GM19351 (cell line): ENCODE measurements at regions not wholly inside any gene's neighbourhood (a gene's known extent, or its start where the extent isn't known, plus 50 kb on each side); places are given as distances from the start of the nearest gene placed in this dataset.

ENCODE experiments used
- ATAC-seq: cut with Tn5 transposase; IDR thresholded peaks from one replicate; pipeline ENCODE4 v1.9.1; 2021; ENCODE audit warnings: mild to moderate bottlenecking, moderate library complexity; ENCODE audit not compliant: unreplicated experiment

DNA sequence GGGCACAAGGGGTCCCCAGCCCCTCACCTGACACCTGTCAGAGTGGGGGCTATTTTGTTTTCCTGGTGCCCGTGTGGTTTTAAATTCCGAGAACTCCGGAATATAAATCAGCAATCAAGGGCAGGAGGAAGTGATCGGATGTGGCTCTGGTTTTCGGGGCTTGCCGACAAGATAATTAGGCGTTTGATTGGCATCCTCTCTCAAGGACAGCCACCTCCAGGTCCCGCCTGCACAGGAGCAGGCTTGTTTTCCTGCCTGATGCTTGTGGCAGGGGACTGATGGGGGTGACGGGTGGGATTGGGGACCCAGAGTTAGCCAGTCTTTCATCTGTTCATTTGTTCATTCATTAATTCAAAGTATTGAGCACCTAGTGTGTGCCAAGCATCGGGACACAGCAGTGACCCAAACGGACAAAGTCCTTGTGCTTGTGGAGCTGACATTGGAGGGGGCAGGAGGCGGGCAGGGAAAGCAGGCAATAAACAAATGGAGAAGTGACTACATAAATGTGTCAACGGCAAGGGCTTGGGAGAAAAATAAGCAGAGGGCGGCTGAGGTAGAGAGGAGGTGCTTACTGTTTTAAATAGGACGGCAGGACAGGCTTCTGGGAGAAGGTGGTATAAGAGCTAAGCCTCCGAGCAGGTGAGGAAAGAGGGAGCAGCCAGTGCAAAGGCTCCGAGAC is 166.5 kb downstream of the PHETA1 start:
- no peak for ATAC-seq

DNA sequence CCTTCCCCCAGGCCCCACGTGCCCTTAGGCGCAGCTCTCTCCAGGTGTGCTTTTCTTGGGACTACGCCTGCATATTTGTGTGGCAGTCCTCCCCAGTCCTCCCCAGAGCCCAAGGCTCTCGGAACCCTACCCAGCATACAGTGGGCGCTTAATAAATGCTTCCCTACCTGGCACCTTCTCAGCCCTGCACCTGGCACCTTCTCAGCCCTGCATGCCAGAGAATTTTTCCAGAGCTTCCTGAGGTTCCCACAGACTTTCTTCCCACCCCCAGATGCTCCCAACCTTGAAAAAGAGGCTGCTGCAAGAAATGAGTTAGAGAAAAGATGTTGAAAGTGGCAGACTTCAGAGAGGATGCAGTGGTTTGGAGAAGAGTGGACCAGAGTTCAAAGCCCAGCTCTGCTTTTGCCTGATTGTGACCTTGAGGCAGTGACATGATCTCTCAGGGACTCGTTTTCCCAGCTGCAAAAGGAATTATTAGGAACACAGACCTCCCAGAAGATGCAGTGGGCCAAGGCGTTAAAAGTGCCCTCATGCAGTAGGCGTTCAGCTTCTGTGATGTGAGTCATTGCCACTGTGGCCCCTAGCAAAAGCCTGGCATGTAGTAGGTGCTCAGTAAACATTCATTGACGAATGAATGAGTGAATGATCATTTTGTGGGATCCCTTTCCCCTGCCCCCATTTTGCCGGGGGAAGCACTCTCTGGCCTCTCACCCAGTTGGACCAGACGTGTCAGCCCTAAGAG is 167.2 kb downstream of the PHETA1 start:
- ATAC-seq, result no peak

DNA sequence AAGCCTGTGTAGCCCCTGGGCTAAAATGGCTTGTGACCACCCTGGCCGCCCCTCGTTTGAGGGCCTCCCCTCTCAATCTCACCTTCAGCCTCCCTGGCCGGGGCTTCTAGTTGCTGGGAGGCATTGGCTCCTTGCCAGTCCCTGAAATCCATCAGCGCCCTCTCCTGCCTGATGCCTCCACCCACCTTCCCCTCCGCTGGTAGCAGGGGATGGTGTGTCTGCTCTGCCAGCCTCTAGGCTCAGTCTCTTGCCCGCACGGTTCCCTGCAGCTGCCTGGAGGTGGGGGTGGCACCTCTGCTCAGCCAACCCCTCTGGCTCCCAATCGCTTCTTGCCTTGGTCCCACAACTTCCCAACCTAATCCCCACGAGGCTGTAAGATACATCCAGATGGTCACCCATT is 167.9 kb downstream of the PHETA1 start:
- ATAC-seq, result no peak

DNA sequence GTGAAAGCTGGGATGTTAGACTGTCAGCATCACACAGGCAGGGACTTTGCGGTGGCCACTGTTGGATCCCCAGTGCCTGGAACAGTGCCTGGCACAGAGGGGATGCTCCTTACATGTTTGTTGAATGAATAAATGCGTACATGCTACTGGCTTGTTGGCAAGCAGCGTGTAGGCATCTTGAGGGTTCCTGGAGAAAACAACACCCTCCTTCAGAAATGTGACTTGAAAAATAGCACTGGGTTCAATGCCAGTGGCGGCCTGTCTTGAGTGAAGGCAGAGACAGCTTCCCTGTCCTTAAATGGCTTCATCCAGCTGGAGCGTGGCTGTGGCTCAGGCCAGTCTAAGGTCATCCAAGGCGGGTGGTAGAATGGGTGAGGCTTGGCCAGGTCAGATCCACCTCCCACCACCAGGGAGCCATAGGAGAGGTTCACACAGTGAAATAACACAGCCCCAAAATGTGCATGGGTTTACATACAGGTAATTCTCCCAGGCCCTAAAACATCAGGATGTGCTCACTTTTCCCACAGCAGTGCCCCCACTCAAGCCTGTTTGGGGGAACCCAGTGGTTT is 171.4 kb downstream of the PHETA1 start:
- ATAC-seq, result no peak

DNA sequence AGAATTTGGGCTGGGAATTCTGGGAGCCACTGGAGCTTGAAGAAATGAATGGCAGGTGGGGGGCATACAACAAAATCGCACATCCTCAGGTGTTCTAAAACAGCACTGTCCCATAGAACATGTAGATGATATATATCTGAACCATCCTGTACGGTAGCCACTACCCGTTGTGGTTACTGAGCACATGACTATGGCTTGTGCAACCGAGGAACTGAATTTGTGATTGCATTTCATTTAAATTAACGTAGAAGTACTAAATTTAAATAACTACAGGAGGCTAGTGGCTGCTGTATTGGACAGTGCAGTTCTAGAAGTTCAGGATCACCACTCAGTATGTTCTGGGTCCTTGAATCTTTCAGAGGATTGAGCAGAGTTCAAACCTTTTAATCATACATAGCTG is 172.4 kb downstream of the PHETA1 start:
- no peak for ATAC-seq

DNA sequence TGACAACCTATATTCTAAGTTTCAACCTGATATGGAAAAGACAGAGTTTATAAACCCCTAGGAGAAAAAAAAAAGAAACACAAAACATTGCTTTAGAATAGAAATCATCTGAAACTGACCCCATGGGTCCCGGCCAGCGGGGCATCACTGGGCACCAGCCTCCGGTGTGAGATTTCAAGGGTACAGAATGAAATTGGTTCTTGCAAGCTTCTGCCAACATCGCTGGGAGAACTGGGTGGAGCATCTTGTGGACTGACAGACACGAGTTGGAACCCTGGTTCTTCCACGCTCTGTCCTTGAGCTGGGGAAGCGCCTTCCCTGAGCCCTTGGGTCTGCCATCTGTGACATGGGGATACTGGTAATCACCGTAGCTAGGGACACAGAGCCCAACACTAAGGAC is 173.6 kb downstream of the PHETA1 start:
- no peak for ATAC-seq

DNA sequence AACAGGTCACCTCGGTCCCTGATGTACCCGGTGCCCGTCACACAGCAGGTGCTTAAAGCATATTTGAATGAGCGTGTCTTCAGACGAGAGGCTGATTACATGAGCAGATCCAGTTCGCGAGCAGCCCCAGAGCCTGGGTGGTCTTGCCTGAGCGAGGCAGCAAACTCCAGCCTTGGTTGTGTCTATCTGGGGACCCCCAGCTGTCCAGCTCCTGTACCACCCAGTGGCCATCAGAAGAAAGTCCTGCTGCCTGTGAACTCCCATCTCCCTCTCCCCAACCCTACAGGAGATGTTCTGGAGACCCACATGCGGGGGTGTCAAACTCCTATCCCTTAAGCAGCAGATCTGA is 174.2 kb downstream of the PHETA1 start:
- no peak for ATAC-seq

DNA sequence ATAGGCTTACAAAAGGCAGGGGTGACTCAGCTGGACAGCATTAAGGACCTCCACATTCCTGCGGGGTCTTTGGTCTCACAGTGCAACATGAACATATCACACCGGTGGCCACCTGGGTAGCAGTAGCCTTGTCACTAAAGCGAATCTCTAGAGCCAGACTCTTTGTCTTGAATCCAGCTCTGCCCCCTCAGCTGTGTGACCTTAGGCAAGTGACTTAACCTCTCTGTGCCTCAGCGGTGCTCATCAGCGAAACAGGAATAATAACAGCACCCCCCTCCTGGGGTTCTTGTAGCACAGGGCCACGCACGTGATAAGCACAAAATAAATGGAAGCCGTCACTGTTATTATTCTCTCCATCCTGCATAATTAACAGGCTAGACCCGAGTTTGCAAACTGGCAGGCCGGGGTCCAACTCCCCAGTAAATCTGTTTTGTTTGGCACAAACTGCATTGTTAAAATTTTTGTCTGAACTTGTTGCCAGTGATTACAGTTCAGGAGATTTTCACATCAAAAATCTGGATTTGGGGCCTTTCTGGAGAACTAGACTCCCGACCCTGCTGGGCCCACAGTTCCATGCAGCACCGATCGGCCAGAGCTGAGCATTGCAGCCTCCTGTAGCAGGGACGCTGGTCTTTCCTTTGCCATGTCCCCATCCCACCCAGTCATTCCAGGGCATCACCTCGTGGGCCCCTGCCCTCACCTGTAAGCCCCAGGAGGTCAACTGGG is 174.8 kb downstream of the PHETA1 start:
- no peak for ATAC-seq

DNA sequence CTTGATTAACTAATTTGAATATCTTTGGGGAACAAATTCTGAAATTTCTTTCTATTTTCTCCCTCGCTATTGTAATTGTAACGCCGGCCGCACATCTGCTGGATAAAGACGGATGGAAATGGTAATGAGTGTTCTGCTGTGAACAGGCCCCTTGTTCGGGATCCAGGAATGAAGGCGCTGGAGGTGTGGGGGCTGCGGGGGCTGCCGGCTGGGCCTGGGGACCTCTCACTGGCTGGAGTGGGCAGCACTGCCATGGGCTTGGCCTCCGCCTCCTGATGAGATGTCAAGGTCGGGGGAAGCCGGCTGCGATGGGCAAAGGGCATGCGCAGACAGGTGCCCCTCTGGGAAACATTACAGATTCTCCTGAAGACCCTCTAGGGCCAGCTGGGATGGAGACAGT is 175.4 kb downstream of the PHETA1 start:
- no peak for ATAC-seq

DNA sequence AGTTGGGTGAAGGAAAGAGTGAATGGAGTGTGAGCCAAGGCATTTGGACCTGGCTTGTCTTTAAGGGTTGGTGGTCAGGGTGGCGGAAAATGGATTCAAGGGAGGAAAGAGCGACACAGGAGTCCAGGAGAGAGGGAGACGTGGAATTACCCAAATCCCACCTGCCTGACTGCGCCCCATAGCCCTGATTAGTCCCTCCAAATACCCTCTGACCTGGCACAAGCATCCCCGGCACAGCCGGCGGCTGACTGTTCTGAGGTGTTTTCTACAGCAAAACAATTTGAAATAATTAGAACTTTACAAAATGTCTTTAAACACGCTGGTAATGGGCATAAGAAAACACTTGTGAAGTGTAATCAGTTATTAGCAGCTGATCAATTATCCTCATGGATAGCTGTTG is 175.8 kb downstream of the PHETA1 start:
- no peak for ATAC-seq

DNA sequence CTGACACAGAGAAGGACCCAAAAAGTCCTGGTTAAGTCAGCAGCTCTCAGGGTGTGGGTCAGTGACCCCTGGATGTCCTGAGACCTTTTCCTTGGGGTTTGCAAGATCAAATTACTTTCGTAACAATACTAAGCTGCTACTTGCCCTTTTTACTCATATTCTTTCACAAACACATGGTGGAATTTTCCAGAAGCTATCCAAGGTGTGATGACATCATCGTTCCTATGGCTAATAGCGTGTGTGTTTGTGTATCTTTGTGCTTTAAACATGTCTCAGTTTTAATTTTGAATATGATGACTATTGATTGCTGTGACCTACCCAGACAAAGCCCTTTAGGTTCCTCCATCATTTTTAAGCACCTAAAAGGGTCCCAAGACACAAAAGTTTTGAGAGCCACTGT is 176.2 kb downstream of the PHETA1 start:
- no peak for ATAC-seq

DNA sequence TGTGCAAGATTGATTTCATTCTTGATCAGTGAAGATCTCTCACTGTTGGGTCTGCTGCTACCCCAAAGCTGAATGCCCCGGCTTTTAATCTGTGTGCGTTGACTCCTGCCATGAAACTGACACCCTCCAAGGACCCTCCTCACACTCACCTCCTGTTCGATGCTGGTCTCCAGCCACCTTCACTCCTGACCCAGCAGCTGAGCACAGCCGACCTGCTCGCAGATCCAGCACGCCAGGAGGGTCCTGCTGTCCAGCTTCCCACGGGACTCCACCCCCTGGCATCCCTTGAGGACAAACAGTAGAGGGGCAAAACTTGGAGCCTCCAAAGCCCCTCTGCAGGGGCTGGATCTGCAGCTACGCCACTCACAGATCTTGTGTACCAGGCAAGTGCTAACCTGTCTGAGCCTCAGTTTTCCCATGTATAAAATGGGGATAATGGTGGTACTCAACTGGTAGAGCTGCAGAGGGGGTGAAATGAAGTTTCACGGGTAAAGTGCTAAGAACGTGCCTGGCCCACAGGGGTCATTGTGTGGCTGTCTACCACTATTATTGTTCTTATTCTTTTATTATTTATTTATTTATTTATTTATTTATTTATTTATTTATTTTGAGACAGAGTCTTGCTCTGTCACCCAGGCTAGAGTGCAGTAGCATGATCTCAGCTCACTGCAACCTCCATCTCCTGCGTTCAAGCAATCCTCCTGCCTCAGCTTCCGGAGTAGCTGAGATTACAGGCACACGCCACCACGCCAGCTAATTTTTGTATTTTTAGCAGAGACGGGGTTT is 178.0 kb downstream of the PHETA1 start:
- ATAC-seq, result no peak

DNA sequence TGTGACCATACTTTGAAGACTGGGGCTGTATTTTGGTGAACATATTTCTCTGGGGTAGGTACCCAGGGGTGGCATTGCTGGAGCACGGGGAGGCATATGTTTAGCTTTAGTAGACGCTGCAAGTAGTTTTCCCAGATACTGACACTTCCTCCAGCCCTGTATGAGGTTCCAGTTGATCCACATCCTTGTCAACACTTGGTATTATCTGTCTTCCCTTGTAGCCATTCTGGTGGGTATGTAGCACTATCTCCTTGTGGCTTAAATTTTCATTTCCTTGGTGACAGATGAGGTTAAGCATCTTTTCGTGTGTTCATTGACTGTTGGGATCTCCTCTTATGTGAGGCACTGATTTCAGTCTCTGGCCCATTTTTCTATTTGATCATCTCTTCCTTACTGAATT is 179.1 kb downstream of the PHETA1 start:
- ATAC-seq, result no peak

DNA sequence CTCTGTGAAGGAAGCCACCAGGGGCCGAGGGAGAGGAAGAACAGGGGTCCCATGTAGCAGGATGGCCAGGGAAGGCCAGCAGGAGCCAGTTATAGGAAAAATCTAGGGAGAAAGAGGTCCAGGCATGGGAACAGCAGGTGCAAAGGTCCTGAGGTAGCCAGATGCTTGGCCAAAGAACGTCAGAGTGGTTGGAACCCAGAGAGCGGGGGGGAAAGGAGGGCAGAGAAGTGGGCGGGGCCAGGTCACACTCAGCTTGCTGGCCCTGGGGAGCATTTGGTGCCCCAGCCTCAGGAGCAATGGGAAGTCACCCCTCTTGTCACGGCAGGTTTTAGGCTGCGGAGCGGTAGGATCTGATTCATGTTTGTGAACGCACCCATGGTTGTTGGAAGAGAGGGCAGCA is 180.5 kb downstream of the PHETA1 start:
- no peak for ATAC-seq

DNA sequence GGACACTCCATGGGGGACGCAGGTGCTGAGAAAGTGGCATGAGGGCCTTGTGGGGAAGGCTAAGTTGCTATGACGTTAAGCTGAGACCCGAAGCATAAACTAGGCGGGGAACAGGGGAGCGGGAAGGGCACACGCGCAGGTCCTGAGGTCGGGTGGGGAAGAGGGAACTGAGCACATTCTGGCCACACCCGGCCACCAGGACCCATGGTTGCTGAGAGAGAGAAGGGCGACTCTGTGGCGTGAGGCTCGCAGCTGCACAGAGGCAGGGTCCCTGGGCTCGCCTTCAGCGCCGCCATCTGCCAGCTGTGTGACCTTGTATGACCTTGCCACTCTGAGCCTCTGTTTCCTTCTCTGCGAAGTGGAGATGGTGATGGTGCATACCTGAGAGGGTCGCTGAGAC is 182.5 kb downstream of the PHETA1 start:
- ATAC-seq, result no peak

DNA sequence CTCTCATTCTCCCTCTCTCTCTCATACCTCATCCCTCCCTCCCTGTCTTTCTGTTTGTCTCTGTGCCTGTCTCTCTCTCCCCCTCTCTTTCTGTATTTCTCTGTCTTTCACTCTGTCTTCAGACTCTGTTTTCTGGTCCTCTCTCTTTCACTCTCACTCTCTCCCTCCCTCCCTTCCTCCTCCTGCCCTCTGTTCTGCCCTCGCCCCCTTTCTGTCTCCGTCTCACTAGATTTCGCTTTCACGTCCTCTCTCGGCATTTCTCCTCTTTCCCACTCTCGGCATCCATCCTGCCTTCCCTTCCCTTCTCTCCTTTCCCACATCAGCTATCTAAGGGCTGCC is 183.0 kb downstream of the PHETA1 start:
- no peak for ATAC-seq

DNA sequence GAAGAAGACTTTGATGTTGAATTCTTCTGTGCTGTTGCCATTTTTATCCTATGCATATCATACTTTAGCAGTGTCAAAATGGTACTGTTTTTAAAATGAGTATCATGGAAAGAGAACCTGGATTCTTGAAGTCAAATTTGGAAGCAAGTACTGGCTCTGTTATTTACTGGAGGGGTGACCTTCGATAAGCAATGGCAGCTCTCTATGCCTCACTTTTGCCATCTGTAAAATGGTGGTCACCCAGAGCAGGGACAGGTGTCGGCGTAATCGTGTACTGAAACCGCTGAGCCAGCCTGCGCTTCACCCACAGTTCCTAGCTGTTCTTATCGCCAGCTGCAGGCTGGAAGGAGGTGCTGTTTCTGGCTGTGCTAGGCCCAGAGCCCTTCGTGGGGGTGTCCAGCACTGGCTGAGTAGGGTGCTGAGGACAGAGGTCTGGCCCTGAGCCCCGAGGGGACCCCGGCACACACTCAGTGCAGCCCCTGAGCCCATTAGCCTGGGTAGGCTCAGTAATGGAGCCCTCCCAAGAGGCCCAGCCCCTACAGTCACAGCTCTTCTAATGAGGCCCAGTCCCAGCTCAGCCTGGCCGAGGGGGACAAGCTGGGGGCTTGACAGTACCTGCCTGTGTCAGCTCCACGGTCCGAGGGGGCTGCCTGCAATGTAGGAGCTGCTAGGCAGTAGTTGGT is 183.5 kb downstream of the PHETA1 start:
- no peak for ATAC-seq

DNA sequence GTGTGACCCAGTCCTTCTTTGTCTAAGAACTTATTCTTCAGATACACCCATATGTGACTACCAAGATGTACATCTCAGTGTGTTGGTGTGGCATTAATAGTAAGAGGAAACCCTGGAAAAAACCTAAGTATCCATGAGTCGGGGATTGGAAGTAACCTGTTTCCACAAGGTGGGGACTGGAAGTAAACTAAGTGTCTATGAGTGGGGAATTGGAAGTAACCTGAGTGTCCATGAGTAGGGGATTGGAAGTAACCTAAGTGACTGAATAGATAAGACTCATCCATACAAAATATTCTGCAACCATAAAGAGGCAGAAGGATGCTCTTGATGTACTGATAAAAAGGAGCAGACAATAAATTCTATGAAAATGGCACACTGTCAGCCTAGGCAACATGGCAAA is 184.7 kb downstream of the PHETA1 start:
- no peak for ATAC-seq

DNA sequence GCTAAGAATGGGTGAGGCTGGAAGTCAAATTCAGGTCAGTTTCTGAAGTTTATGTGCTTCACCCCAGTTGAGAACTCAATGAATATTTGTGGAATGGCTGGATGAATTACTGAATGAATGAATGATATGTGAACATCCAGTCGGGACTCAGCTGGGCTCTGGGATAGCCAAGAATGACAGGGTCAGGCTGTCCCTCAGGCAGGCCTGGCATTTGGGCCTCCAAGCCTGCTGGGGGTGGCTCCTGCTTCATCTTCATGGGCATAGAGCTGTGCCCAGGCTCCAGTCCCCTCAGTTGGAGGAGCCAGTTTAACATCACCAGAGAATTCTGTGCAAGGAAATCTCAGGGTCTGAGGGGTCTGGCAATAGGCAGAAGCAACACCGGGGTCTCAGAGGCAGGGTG is 185.8 kb downstream of the PHETA1 start:
- no peak for ATAC-seq

DNA sequence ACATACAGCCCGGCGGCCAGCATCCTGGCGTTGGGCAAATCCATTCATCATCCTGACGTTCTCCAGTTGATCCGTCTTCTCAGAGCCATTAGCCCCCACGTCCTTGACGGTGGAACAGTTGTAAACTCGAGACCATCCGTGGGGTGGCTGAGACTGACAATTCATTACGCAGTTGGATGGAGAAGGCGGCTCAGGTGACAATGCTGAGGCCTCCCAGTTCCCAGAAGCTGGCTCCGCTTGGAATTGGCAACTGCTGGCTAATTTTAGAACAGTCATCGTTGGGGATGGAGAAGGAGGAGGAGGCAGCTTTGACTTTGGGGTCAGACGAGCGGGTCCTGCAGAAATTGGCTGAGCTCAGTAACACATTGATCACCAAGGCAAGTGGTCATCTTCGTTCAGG is 186.5 kb downstream of the PHETA1 start:
- ATAC-seq, result no peak
